A172 (cell line): ENCODE measurements at regions not wholly inside any gene's neighbourhood (a gene's known extent, or its start where the extent isn't known, plus 50 kb on each side); places are given as distances from the start of the nearest gene placed in this dataset.

ENCODE experiments used
- DNase-seq: peaks from one replicate; pipeline ENCODE4 v3.0.0-alpha.2; 2015; ENCODE audit warnings: low spot score

DNA sequence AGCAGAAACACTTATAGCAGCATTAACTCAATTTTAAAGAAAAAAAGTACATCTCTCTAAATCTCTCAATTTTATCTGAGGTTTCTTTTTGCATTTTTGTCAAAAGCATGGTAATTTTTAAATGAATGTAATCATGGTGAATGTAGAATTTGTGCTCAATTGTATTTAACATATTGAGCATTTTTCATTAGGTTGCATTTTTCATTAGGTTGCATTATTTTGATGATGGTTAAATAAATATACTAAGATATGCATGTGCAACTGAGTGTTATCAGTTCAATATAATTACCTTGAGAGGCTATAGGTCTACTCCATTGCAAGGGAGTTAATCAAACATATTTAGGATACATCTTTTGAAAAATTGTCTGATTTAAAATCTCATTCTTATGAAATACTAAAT lies 355.1 kb upstream of the SPTLC3 start:
- DNase-seq, result no peak

GRCh38 chr20:12659942-12660341 lies 348.8 kb upstream of the SPTLC3 start:
- DNase-seq, result no peak

DNA sequence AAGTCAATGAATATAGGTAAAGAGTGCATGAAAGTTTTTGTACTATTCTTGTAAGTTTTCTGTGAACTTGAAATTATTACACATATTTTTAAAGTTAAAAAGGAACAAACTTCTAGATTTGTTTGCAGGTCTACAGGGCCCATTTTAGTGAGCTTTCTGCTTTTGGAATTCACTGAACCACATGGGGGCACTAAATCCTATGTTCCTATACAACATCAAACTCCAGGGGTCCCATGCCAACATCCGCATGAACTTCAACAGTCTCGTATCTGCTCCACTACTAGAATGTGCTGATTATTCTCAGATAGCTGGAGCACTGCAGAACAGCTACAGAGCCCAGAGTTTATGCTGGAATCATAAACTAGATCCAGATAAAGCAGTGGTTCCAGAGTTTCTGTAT lies 347.9 kb upstream of the SPTLC3 start:
- DNase-seq, result no peak

- DNase-seq, result no peak
Measured at GRCh38 chr20:12670301-12670700, 338.5 kb upstream of the SPTLC3 start.

DNA sequence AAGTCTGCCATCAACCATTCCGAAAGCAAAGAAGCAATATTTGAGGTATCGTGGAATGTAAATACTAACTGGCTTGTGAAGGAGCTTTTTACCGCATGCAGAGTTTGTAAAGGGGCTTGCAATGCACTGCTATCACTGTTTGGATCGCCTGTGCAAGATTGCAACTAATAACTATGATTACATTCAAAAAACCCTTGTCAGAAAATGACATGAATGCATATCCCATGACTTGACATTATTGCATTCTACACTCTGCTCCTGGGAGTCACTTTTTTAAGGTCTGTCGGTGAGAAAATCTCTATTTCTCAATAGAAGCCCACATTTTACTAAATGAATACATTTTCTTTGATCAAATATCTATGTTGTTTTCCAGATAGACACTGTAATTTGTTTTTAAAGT lies 335.4 kb upstream of the SPTLC3 start:
- DNase-seq, result no peak

DNA sequence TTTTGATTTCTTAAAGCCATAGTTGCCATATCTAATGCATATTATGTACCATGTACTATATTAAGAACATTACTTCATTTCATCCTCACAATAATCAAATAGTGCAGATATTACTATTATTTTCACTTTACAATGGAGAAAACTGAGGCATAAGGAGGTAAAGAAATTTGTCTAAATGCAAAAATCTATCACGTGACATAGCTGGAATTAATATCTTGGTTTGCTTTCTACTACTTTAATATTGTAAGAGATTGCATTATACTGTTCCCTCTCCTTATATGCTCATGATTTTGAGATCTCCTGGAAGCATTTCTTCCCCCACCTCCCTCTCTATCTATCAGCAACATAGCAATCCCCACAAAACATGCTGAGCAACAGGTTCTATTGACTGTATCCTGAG lies 330.8 kb upstream of the SPTLC3 start:
- DNase-seq, result no peak

DNA sequence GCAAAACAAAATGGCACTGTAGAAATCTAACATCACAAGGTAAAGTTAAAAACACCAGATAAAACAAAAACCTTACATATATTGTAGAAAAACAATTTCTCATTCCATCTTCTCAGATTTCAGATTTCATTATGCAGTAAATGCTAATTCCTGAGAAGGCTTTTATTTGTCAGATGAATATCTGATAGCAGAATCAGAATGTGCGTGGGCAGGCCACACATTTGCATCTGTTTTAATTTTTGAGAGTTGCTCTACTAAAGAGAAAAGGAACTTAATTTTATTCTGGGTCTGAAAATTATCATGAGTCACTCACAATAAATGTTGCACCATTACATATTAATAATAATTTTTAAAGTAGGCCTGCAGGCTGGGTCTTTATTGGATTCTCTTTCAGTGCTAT lies 329.3 kb upstream of the SPTLC3 start:
- DNase-seq, result no peak

- no peak for DNase-seq
Measured at GRCh38 chr20:12682613-12683012, 326.2 kb upstream of the SPTLC3 start.

- no peak for DNase-seq
Measured at GRCh38 chr20:12687476-12687875, 321.3 kb upstream of the SPTLC3 start.

GRCh38 chr20:12695937-12696336 lies 312.8 kb upstream of the SPTLC3 start:
- no peak for DNase-seq

GRCh38 chr20:12698817-12699216 lies 310.0 kb upstream of the SPTLC3 start:
- no peak for DNase-seq

- no peak for DNase-seq
Measured at GRCh38 chr20:12699374-12700228, 309.2 kb upstream of the SPTLC3 start.

DNA sequence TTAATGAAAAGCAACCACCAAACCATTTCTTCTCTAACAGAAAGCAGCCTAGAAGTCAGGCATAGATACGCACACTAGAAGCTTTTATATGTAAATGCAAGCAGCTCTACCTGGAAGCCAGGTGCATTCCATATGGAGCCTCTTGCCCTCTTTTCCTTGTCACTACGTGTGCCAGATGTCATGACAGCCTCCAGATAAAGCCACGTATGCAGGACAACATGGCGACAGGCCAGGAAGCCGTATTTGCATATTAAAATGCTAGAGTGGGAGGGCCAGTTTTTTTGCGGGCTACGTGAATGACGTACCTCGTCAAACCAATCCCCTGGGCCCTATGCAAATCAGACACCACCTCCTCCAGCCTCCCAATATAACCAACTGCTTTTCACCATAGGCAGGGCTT lies 308.1 kb upstream of the SPTLC3 start:
- DNase-seq, result no peak

DNA sequence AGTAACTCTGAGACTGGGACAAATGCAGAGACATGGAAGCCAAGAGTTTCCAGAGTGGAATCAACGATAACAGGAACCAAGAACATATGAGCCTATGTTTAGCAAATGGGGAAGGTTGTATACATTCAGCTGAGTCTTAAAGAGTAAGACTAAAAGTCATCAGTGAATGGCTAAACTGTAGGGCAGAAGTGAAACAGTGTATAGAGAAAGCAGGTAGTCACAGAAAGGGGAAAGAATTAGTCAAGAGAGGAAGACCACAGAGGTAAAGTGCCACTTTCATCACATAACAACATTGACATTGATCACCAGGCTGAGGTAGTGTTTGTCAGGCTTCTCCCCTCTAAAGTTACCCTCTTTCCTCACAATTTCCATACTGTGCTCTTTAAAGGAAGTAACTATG lies 306.5 kb upstream of the SPTLC3 start:
- DNase-seq, result no peak

DNA sequence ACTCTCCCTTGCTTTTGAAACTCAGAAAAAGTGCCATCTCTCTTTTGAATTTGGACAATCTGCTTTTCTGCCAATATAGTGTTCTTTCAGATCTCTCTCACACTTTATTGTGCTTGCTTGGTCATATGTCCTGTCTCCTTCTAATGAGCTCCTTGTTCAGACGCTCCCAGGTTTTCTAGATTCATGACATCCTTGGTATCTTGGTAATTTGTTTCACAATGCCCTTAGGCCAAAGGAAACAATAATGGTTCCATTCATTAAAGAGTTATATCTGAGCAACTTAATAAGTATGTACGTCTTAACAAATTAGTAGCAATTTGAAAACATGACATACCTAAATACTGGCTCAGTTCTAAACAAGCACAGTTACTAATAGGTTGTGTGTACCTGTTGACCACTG lies 293.4 kb upstream of the SPTLC3 start:
- no peak for DNase-seq

- no peak for DNase-seq
Measured at GRCh38 chr20:12715991-12716680, 292.6 kb upstream of the SPTLC3 start.

GRCh38 chr20:12717061-12717460 lies 291.7 kb upstream of the SPTLC3 start:
- DNase-seq, result no peak

DNA sequence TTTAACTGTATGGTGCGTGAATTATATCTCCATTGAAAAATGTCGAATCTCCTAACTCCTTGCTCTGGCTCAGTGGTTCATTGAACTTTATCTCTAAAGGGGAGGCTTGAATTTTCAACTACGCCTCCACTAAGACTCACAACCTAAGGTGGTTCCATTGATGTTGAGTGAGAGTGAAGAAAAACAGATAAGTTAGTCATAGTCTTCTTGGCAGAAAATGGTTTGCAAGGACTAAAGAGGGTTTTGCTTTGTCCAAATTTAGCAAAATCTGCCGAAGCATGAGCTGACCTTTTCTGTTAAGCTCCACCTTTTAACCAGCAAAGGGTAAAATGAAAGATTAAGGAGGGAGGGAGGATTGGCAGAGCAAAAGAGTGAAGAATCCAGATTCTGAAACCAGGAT lies 290.2 kb upstream of the SPTLC3 start:
- DNase-seq, result no peak

GRCh38 chr20:12721636-12722035 lies 287.1 kb upstream of the SPTLC3 start:
- DNase-seq, result no peak

DNA sequence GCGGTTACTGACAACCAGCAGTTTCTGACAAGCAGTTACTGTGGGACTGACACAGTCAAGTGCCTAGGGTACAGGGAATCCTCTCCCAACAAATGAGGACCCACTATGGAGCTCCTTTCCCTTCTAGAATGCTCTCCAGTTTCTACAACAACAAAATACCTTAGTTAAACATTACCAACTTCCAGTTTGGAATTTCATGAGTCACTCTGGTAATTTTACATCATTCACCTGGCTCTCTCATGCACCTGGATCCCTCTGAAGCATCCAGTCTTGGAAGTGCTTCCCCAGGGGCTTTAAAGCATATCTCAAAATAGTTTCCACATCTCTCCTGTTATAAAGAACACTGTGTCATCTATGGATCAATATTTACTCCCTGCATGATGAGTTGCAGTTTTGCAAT lies 286.7 kb upstream of the SPTLC3 start:
- DNase-seq, result no peak

GRCh38 chr20:12723811-12724210 lies 285.0 kb upstream of the SPTLC3 start:
- DNase-seq, result no peak

DNA sequence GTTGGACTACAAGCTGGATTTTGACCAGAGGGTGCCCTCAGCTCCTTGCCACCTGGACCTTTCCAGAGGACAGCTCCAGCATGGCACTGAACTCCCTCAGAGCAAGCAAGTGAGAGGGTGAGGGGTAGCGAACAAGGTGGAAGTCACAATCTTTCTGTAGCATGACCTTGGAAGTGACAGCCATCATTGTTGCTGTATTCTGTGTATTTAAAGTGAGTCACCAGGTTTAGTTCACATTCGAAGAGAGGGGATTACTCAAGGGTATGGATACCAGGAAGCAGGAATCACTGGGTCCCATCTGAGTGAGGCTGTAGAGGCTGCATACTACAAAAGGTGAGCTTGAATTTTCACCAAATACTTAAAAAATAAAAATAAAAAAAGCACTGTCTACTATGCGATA lies 280.0 kb upstream of the SPTLC3 start:
- DNase-seq, result no peak

- no peak for DNase-seq
Measured at GRCh38 chr20:12729326-12729725, 279.4 kb upstream of the SPTLC3 start.

GRCh38 chr20:12733811-12734210 lies 275.0 kb upstream of the SPTLC3 start:
- DNase-seq, result no peak
